ENCODE measurements at regions not wholly inside any gene's neighbourhood (a gene's known extent, or its start where the extent isn't known, plus 50 kb on each side); places are given as distances from the start of the nearest gene placed in this dataset.
A peak's percentile ranks its signal among the peaks of the same experiment; 100 is the strongest.
"Not testable (repeated sequence)": the region's sequence is repeated elsewhere in the genome, so short reads cannot be mapped to it uniquely, and the experiment has no call there.

GRCh38 chr14:25699981-25700380 lies 650.0 kb upstream of the STXBP6 start:
- DNase-seq = no peak

GRCh38 chr14:25698111-25698510 lies 648.2 kb upstream of the STXBP6 start:
- DNase-seq = no peak

GRCh38 chr14:25696176-25696575 lies 646.2 kb upstream of the STXBP6 start:
- DNase-seq = no peak

- DNase-seq = no peak
These were observed 635.1 kb upstream of the STXBP6 start for GRCh38 chr14:25685004-25685403.

GRCh38 chr14:25680934-25681333 lies 631.0 kb upstream of the STXBP6 start:
- no peak for DNase-seq

- not testable (repeated sequence) for DNase-seq
These were observed 630.6 kb upstream of the STXBP6 start for GRCh38 chr14:25680511-25680910.

- no peak for DNase-seq
These were observed 627.2 kb upstream of the STXBP6 start for GRCh38 chr14:25677111-25677510.

- no peak for DNase-seq
These were observed 617.4 kb upstream of the STXBP6 start for GRCh38 chr14:25667387-25667786.

- no peak for DNase-seq
These were observed 616.9 kb upstream of the STXBP6 start for GRCh38 chr14:25666877-25667276.

- no peak for DNase-seq
These were observed 609.0 kb upstream of the STXBP6 start for GRCh38 chr14:25658988-25659387.

GRCh38 chr14:25630447-25630846 lies 580.5 kb upstream of the STXBP6 start:
- DNase-seq = no peak

GRCh38 chr14:25628978-25629377 lies 579.0 kb upstream of the STXBP6 start:
- DNase-seq = no peak

GRCh38 chr14:25628390-25628789 lies 578.4 kb upstream of the STXBP6 start:
- no peak for DNase-seq

GRCh38 chr14:25626986-25627385 lies 577.0 kb upstream of the STXBP6 start:
- no peak for DNase-seq

- peak; percentile 5 for DNase-seq
These were observed 572.8 kb upstream of the STXBP6 start for GRCh38 chr14:25622763-25623162.

GRCh38 chr14:25620515-25620914 lies 570.6 kb upstream of the STXBP6 start:
- no peak for DNase-seq

GRCh38 chr14:25615174-25615573 lies 565.2 kb upstream of the STXBP6 start:
- DNase-seq = no peak

GRCh38 chr14:25607192-25607591 lies 557.2 kb upstream of the STXBP6 start:
- DNase-seq = no peak

- DNase-seq = no peak
These were observed 552.2 kb upstream of the STXBP6 start for GRCh38 chr14:25602106-25602505.

GRCh38 chr14:25588751-25589150 lies 538.8 kb upstream of the STXBP6 start:
- DNase-seq = no peak

- DNase-seq = no peak
These were observed 524.8 kb upstream of the STXBP6 start for GRCh38 chr14:25574628-25575325.

GRCh38 chr14:25570483-25570882 lies 520.5 kb upstream of the STXBP6 start:
- no peak for DNase-seq

- DNase-seq = no peak
These were observed 507.5 kb upstream of the STXBP6 start for GRCh38 chr14:25557466-25557865.

- DNase-seq = no peak
These were observed 502.9 kb upstream of the STXBP6 start for GRCh38 chr14:25552826-25553225.

- no peak for DNase-seq
These were observed 501.7 kb upstream of the STXBP6 start for GRCh38 chr14:25551674-25552073.
